Activated naive CD8-positive, alpha-beta T cell treated with anti-CD3 and anti-CD28 coated beads for 36 hours (primary cell): ENCODE measurements at regions not wholly inside any gene's neighbourhood (a gene's known extent, or its start where the extent isn't known, plus 50 kb on each side); places are given as distances from the start of the nearest gene placed in this dataset.

Experiments used
- DNase-seq: peaks from one replicate; pipeline ENCODE4 v3.0.0; 2021
- H3K27ac Mint-ChIP-seq: one replicate; pipeline ENCODE4 v1.8.0; 2022; ENCODE audit warnings: mild to moderate bottlenecking, moderate library complexity, mixed read lengths
- H3K27me3 Mint-ChIP-seq: one replicate; pipeline ENCODE4 v1.8.0; 2022; ENCODE audit warnings: mild to moderate bottlenecking, mixed read lengths
- H3K36me3 Mint-ChIP-seq: one replicate; pipeline ENCODE4 v1.8.0; 2021; ENCODE audit warnings: mild to moderate bottlenecking, mixed read lengths
- H3K4me1 Mint-ChIP-seq: one replicate; pipeline ENCODE4 v1.8.0; 2021; ENCODE audit warnings: mixed read lengths
- H3K4me3 Mint-ChIP-seq: one replicate; pipeline ENCODE4 v1.8.0; 2022; ENCODE audit warnings: mild to moderate bottlenecking, moderate library complexity, mixed read lengths
- H3K9me3 Mint-ChIP-seq: one replicate; pipeline ENCODE4 v1.8.0; 2022; ENCODE audit warnings: mixed read lengths

DNA sequence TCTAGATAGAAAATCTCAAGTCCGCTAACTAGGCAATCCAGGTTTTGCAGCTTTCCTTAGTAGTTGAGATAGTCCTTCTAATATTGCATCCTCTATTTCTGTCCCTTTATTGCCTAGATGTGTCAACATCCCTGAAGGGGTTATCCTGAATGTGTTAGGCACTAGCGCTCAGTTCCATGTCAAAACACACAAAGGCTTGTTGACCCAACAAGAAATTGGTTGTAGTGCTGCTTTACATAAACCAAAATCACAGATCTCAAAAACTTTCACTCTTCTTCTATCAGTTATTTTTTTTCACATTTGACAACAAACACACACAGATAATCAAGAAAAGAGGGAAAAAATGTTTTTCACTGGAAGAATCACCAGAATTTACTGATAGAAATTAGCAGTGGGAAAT, 51.4 kb upstream of the SOX2 start:
- H3K27me3 Mint-ChIP-seq: no peaks in the 10 kb centered on the region

GRCh38 chr3:181637456-181637855, 74.3 kb upstream of the SOX2 start:
- no peaks in the 10 kb centered on the region for H3K36me3 Mint-ChIP-seq
- H3K9me3 Mint-ChIP-seq: no peaks in the 10 kb centered on the region
- H3K27me3 Mint-ChIP-seq: no peaks in the 10 kb centered on the region
- H3K27ac Mint-ChIP-seq: no peak overlapping the region
- no peak overlapping the region for H3K4me3 Mint-ChIP-seq
- no peak for DNase-seq
- H3K4me1 Mint-ChIP-seq: no peaks in the 10 kb centered on the region

More for the DNA sequence above, 51.4 kb upstream of the SOX2 start:
- no peaks in the 10 kb centered on the region for H3K4me1 Mint-ChIP-seq
- no peak for DNase-seq
- H3K4me3 Mint-ChIP-seq: no peak overlapping the region
- H3K27ac Mint-ChIP-seq: no peak overlapping the region
- no peaks in the 10 kb centered on the region for H3K9me3 Mint-ChIP-seq
- H3K36me3 Mint-ChIP-seq: no peaks in the 10 kb centered on the region

DNA sequence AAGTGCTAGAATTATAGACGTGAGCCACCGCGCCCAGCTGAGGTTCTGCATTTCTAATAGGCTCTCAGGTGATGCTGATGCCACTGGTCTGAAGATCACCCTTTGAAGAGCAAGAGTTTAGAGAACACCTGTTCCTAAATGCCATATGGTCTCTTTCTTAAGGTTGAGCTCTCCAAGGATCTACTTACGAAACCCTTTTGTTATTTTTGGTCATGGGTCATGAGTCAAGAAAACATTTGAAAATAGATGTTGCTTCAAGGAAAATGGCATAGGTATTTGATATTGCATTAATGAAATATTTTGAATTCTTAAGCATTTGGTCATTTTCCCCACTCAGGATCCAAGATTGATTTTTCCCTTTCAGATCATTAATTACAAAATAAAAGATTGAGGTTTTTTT, 74.7 kb upstream of the SOX2 start:
- Mint-ChIP-seq H3K9me3 (no peaks in the 10 kb centered on the region), H3K27me3 (no peaks in the 10 kb centered on the region), H3K27ac (no peak overlapping the region), H3K4me1 (no peaks in the 10 kb centered on the region), H3K36me3 (no peaks in the 10 kb centered on the region), H3K4me3 (no peak overlapping the region)
- DNase-seq: no peak

DNA sequence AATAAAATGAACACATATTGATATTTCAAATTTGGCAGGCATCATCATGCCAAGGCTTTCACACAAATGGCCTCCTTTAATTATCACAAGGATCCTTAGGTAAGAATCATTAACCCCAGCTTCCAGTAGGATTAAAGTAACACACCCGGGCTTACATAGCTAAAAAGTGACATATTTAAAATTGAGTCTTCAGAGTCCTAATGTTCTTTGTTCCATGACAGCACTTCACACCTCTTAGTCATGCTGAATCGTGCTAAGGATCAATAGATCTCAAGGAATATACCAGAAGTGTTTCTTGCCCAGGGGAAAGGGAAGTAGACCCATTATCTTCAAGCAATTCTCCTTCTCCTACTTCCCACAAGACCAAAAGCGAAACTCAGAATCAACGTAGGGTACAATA, 76.6 kb upstream of the SOX2 start:
- H3K27ac Mint-ChIP-seq: no peak overlapping the region
- H3K9me3 Mint-ChIP-seq: no peaks in the 10 kb centered on the region
- H3K36me3 Mint-ChIP-seq: no peaks in the 10 kb centered on the region
- H3K4me1 Mint-ChIP-seq: no peaks in the 10 kb centered on the region
- H3K4me3 Mint-ChIP-seq: no peak overlapping the region
- no peak for DNase-seq
- H3K27me3 Mint-ChIP-seq: no peaks in the 10 kb centered on the region

DNA sequence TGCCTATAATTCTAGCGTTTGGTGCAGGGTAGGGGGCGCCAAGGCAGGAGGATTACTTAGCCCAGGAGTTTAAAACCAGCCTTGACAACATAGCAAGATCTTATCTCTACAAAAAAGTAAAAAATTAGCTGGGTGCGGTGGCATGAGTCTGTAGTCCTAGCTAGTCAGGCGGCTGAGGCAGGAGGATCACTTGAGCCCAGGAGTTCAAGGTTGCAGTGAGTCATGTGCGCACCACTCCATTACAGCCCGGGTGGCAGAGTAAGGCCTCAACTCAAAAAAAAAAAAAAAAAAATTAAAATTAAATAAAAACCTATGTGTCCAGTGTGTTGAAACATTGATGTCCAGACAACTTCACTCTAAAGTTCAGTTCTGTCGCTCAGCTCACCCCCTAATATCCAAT, 78.2 kb upstream of the SOX2 start:
- no peak overlapping the region for H3K4me3 Mint-ChIP-seq
- no peaks in the 10 kb centered on the region for H3K27me3 Mint-ChIP-seq

GRCh38 chr3:181631901-181632300, 79.8 kb upstream of the SOX2 start:
- H3K36me3 Mint-ChIP-seq: no peaks in the 10 kb centered on the region
- no peaks in the 10 kb centered on the region for H3K4me1 Mint-ChIP-seq
- no peaks in the 10 kb centered on the region for H3K9me3 Mint-ChIP-seq
- no peak overlapping the region for H3K4me3 Mint-ChIP-seq
- no peak overlapping the region for H3K27ac Mint-ChIP-seq
- no peak for DNase-seq
- no peaks in the 10 kb centered on the region for H3K27me3 Mint-ChIP-seq

More for the DNA sequence above, 78.2 kb upstream of the SOX2 start:
- DNase-seq: no peak
- no peak overlapping the region for H3K27ac Mint-ChIP-seq
- no peaks in the 10 kb centered on the region for H3K36me3 Mint-ChIP-seq
- H3K9me3 Mint-ChIP-seq: no peaks in the 10 kb centered on the region
- no peaks in the 10 kb centered on the region for H3K4me1 Mint-ChIP-seq

- H3K36me3 Mint-ChIP-seq: no peaks in the 10 kb centered on the region
- no peaks in the 10 kb centered on the region for H3K9me3 Mint-ChIP-seq
- no peak overlapping the region for H3K4me3 Mint-ChIP-seq
- H3K27me3 Mint-ChIP-seq: no peaks in the 10 kb centered on the region
- no peak overlapping the region for H3K27ac Mint-ChIP-seq
- no peaks in the 10 kb centered on the region for H3K4me1 Mint-ChIP-seq
- no peak for DNase-seq
Observed at GRCh38 chr3:181630853-181631252, 80.9 kb upstream of the SOX2 start.

- no peak for DNase-seq
- no peaks in the 10 kb centered on the region for H3K27me3 Mint-ChIP-seq
- no peak overlapping the region for H3K4me3 Mint-ChIP-seq
- no peak overlapping the region for H3K27ac Mint-ChIP-seq
- no peaks in the 10 kb centered on the region for H3K4me1 Mint-ChIP-seq
- no peaks in the 10 kb centered on the region for H3K36me3 Mint-ChIP-seq
- H3K9me3 Mint-ChIP-seq: no peaks in the 10 kb centered on the region
Observed at GRCh38 chr3:181629711-181630110, 82.0 kb upstream of the SOX2 start.

DNA sequence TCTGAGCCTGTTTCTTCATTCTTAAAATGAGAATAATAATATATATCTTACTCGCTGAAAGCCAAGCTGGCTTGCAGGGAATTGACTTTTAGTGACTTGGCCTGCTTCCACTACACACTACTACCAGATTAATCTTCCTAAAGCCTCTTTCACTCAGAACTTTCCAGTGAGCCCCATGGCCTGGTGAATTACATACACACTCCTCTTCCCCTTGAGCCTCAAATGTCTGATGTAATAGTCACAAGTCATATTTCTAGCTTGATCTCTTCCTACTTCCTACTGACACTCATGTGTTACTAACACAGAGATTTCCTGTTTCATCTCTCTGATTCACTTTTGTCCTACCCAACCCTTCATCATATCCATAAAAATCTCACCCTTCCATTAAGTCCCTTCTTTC, 82.7 kb upstream of the SOX2 start:
- no peak overlapping the region for H3K4me3 Mint-ChIP-seq
- H3K36me3 Mint-ChIP-seq: no peaks in the 10 kb centered on the region
- H3K9me3 Mint-ChIP-seq: no peaks in the 10 kb centered on the region
- no peaks in the 10 kb centered on the region for H3K27me3 Mint-ChIP-seq
- no peak overlapping the region for H3K27ac Mint-ChIP-seq
- H3K4me1 Mint-ChIP-seq: no peaks in the 10 kb centered on the region
- no peak for DNase-seq

GRCh38 chr3:181628384-181628783, 83.3 kb upstream of the SOX2 start:
- H3K27ac Mint-ChIP-seq: no peak overlapping the region
- H3K4me1 Mint-ChIP-seq: no peaks in the 10 kb centered on the region
- H3K4me3 Mint-ChIP-seq: no peak overlapping the region

DNA sequence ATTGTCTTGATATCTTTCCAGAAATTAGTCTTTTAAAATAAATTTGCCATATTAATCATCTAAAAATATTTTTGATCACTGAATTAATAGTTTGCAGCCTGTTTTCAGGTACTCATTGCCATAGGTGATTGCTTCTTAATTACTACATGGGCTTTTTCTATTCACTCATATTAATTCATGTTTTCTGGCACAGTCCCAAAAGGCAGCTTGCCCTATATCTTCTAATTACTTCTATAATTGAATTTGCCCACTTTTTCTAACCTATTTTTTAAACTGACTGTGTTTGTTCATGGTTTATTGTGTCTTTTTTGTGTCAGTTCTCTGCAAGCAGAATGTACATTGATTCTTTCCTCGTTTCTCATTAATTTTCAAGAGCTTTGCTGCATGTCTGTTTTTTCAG, 85.7 kb upstream of the SOX2 start:
- Mint-ChIP-seq H3K36me3 (no peaks in the 10 kb centered on the region), H3K27me3 (no peaks in the 10 kb centered on the region), H3K4me1 (no peaks in the 10 kb centered on the region), H3K27ac (no peak overlapping the region), H3K4me3 (no peak overlapping the region), H3K9me3 (no peaks in the 10 kb centered on the region)
- DNase-seq: no peak

More at GRCh38 chr3:181628384-181628783, 83.3 kb upstream of the SOX2 start:
- DNase-seq: no peak
- Mint-ChIP-seq H3K27me3 (no peaks in the 10 kb centered on the region), H3K9me3 (no peaks in the 10 kb centered on the region), H3K36me3 (no peaks in the 10 kb centered on the region)

GRCh38 chr3:181623924-181624694, 87.6 kb upstream of the SOX2 start:
- Mint-ChIP-seq H3K4me1 (no peaks in the 10 kb centered on the region), H3K4me3 (no peak overlapping the region), H3K27me3 (no peaks in the 10 kb centered on the region), H3K27ac (no peak overlapping the region), H3K9me3 (no peaks in the 10 kb centered on the region), H3K36me3 (no peaks in the 10 kb centered on the region)
- DNase-seq: no peak

GRCh38 chr3:181622365-181622764, 89.4 kb upstream of the SOX2 start:
- no peaks in the 10 kb centered on the region for H3K4me1 Mint-ChIP-seq
- DNase-seq: no peak
- H3K27me3 Mint-ChIP-seq: no peaks in the 10 kb centered on the region
- H3K27ac Mint-ChIP-seq: no peak overlapping the region
- no peaks in the 10 kb centered on the region for H3K9me3 Mint-ChIP-seq
- no peaks in the 10 kb centered on the region for H3K36me3 Mint-ChIP-seq
- no peak overlapping the region for H3K4me3 Mint-ChIP-seq

- Mint-ChIP-seq H3K4me1 (no peaks in the 10 kb centered on the region), H3K9me3 (no peaks in the 10 kb centered on the region), H3K36me3 (no peaks in the 10 kb centered on the region), H3K27ac (no peak overlapping the region), H3K27me3 (no peaks in the 10 kb centered on the region), H3K4me3 (no peak overlapping the region)
- no peak for DNase-seq
Observed at GRCh38 chr3:181619897-181620296, 91.8 kb upstream of the SOX2 start.

DNA sequence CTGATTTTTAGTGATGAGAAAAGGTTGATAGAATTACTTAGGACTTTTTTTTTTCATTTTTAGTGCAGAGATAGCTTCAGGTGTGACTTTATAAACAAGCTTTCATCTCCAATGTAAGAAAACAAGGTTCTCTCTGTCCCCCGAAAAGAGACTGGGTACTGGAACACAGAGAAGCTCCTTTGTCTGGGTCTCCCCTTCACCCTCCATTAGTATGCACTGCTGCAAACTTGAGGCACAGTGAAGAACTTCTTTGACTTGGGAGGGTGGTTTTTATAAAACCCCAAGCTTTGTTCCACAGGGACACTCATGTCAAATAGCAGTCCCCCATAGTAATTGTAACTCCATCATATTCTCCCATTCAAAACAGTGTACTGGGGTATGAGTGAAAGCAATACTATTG, 93.5 kb upstream of the SOX2 start:
- Mint-ChIP-seq H3K36me3 (no peaks in the 10 kb centered on the region), H3K9me3 (no peaks in the 10 kb centered on the region), H3K4me3 (no peak overlapping the region), H3K4me1 (no peaks in the 10 kb centered on the region), H3K27ac (no peak overlapping the region), H3K27me3 (no peaks in the 10 kb centered on the region)
- DNase-seq: no peak
